ENCODE measurements at regions not wholly inside any gene's neighbourhood (a gene's known extent, or its start where the extent isn't known, plus 50 kb on each side); places are given as distances from the start of the nearest gene placed in this dataset.

DNA sequence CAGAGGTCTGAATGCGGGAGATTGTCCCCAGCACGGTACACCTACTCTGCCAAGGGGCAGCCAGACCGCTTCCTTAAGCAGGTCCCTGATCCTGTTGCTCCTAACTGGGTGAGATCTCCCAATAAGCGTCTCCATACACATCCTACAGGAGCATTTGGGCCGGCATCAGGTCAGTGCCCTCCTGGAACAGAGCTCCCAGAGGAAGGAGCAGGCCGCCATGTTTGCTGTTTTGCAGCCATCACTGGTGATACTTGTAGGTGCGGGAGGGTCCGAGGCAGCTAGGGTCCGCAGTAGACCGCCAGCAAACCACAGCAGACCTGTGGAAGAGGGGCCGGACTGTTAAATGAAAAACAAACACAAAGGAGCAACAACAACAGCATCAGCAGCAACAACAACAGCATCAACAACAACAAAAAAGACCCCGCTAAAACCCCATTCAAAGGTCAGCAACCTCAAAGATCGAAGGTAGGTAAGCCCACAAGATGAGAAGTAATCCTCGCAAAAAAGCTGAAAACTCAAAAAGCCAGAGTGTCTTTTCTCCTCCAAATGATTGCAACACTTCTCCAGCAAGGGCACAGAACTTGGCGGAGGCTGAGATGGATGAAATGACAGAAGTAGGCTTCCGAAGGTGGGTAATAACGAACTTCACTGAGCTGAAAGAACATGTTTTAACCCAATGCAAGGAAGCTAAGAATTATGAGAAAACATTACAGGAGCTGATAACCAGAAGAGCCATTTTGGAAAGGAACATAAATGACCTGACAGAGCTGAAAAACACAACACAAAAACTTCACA lies 79.0 kb upstream of the CDH7 start:
- TF ChIP-seq, protein P1, sequence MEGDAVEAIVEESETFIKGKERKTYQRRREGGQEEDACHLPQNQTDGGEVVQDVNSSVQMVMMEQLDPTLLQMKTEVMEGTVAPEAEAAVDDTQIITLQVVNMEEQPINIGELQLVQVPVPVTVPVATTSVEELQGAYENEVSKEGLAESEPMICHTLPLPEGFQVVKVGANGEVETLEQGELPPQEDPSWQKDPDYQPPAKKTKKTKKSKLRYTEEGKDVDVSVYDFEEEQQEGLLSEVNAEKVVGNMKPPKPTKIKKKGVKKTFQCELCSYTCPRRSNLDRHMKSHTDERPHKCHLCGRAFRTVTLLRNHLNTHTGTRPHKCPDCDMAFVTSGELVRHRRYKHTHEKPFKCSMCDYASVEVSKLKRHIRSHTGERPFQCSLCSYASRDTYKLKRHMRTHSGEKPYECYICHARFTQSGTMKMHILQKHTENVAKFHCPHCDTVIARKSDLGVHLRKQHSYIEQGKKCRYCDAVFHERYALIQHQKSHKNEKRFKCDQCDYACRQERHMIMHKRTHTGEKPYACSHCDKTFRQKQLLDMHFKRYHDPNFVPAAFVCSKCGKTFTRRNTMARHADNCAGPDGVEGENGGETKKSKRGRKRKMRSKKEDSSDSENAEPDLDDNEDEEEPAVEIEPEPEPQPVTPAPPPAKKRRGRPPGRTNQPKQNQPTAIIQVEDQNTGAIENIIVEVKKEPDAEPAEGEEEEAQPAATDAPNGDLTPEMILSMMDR (IDR thresholded peaks at IDR 0.05), result no peak

DNA sequence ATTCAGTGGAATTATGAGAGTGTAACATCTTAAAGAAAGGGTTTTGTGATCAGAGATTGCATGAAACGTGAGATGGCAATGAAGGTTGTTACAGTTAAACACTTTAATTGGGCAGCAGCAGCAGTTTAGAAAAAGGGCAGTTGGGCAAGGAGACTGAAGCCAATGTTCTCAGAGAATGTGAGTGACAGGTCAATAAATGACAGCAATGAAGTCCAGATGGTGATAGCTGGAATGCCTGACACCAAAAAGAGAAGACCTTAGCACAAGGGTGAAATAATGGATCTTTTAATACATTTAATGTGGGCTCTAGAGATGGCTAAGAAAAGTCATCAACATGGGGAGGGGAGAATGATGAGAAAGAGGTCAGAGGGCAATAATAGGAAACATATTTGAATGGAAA lies 89.4 kb upstream of the CDH7 start:
- TF ChIP-seq, protein P1 (IDR thresholded peaks at IDR 0.05), result no peak

DNA sequence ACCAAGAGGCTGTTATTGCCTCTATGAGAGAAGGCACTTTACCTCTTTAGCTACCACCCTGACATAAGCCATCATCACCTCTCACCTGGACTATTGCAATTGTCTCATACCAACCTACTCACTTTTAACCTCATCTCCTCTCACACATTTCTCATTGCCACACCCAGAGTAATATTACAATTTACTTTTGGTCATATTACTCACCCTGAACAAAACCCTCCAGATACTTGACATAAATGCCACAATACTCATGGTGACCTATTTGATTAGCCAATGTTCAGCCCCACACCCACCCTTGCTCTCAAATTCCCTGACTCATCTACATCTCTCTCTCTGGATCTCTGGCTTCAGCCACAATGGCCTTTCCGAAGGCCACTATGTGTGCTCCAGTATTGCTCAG lies 90.9 kb upstream of the CDH7 start:
- TF ChIP-seq, protein P1 (IDR thresholded peaks at IDR 0.05), result no peak

DNA sequence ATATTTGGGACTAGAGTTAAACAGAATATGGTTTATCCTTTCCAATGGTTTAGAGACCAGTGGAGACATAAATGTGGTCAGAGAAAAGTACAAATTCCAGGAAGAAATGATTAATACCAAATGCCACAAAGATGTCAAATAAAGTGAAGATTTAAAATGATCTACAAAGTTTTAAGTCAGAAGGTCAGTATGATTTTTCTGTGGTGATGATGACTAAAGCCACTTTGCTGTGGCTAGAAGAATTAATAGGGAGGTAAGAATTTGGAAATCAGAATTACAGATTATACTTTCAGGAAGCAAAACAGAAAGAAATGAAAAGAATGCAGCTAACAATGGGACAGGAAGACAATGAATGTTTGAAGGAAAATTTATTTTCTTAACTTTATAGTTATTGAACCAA lies 91.5 kb upstream of the CDH7 start:
- TF ChIP-seq, protein P1 (IDR thresholded peaks at IDR 0.05), result no peak

DNA sequence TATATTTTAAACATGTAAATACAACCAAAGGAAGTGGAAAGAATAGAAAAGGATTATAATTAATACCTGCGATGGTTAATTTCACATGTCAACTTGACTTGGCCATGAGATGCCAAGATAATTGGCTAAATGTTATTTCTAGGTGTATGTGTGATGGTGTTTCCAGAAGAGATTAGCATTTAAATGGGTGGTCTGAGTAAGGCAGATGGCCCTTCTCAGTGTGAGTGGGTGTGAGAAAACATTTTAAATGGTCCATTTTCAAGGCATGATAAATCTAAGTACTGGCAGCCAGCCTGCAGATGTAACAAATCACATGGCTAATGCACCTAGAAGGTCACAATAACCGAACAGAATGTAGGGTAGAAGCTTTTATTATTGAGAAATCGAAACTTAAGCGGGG lies 99.6 kb upstream of the CDH7 start:
- TF ChIP-seq, protein P1 (IDR thresholded peaks at IDR 0.05), result no peak

DNA sequence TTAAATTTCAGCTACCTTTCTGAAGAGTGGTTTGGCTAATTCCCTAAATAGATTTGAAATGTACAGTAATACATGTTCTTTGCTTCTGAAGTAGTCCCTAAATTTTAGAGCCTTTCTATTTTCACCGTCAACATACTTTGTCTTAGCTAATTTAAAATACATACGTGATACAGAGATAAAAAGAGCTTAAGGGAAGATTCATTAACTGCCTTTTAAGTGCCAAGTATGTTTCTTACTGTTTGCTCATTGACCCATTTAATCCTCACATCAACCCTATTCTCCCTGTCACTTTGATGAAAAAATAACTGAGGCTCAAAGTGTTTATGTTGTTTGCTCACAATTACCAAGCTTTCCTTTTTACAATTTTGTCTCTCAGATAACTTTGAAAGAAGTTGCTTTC lies 118.6 kb upstream of the CDH7 start:
- TF ChIP-seq, protein P1 (IDR thresholded peaks at IDR 0.05), result no peak

DNA sequence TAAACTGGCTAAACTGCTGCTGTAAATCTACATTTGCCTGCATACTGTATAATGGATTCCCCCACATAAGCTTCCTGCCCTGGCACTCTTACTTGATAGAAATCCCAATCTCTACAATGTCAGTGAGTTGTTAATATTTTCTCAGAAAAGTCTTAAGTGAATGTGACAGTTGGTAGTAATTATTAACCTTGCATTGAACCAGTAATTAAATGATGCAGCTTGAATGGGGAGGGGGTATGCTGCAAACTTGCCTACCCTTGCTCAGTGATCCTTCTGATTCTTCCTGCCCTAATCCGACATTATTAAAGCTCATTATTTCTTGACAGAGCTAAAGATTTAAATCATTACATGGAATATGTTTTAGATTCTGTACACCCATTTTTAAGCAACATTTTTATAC lies 119.0 kb upstream of the CDH7 start:
- TF ChIP-seq, protein P1 (IDR thresholded peaks at IDR 0.05), result no peak

DNA sequence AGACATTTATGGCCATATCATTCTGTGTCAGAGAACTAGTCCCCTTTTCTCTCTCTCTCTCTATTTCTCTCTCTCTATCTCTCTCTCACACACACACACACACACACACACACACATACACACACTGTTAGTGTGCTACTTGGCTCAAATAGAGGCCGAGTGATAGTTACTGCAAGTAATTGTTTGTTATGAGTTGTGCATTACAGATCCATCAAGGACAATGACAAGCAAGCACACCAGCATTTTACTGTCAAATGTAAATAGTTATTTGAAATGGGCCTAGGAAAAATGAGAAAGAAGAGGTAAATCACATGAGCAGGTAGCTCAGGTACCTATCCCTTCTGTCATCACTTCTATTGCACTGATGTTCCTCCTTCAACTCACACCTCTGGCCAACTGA lies 122.4 kb upstream of the CDH7 start:
- TF ChIP-seq, protein P1 (IDR thresholded peaks at IDR 0.05), result no peak
